ENCODE measurements at regions not wholly inside any gene's neighbourhood (a gene's known extent, or its start where the extent isn't known, plus 50 kb on each side); places are given as distances from the start of the nearest gene placed in this dataset.

- no peak for DNase-seq (ENCODE audit: extremely low read depth in 1 of 11, low read depth in 9 of 11, low spot score in 4 of 11)
These were observed 715.1 kb downstream of the CDH11 start for GRCh38 chr16:64406770-64407181.

DNA sequence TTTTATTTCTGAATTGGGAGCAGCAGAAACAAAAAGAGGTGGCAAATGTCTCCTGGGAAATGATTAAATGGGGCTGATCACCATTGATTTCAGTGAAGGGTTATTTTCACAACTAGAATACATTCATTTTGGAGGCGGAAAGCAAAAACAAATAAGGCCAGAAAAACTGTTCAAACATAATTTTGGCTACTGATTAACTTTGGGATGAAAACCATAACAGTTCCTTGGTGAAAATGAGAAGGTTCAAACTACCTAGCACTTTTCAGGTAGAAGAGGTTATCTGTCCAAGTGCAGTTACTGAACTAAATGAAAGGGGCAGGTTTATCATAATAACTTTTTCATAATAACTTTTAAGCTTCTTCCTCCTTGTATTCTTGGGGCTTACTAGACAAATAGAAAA is 718.5 kb downstream of the CDH11 start:
- DNase-seq (ENCODE audit: extremely low read depth in 1 of 11, low read depth in 9 of 11, low spot score in 4 of 11) = no peak

- DNase-seq (ENCODE audit: extremely low read depth in 1 of 11, low read depth in 9 of 11, low spot score in 4 of 11) = no peak
These were observed 723.1 kb downstream of the CDH11 start for GRCh38 chr16:64398793-64399192.

DNA sequence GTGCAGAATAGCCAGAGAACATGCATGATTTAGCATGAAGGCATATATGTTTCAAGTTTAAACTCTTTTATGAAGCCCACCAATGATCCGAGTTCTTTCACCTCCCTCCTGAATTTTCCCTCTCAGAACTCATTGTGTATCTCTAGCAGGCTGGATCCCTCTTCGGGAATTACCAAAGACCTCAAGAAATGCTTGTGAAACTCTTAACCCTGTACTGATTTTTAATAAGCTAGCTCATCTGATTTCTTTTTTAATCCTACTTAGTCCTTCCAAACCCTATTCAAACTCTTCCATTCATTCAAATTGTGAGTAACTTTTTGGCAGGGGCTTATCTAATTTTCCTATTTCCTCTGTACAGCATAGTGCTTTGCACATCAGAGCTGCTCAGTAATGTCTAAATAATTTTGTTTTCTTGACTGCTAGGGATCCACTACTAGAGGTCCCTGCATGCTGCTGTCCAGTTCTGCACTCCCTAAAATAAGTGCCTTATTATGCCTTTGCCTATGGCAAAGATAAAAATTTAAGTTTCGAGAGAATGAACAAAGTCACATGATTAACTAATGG is 723.8 kb downstream of the CDH11 start:
- no peak for DNase-seq (ENCODE audit: extremely low read depth in 1 of 11, low read depth in 9 of 11, low spot score in 4 of 11)

DNA sequence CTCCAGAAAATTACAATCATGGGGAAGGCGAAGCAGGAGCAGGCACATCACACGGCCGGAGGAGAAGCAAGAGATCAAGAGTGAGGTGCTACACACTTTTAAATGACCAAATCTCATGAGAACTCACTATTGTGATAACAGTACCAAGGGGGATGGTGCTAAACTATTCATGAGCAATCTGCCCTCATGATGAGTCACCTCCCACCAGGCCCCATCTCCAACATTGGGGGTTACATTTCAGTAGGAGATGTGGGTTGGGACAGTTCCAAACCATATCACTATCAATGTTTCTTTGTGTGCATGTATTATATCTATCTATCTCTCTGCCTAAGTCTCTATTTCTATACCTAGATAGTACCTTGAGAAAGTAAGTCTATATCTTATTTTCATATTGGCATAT is 724.8 kb downstream of the CDH11 start:
- no peak for DNase-seq (ENCODE audit: extremely low read depth in 1 of 11, low read depth in 9 of 11, low spot score in 4 of 11)

DNA sequence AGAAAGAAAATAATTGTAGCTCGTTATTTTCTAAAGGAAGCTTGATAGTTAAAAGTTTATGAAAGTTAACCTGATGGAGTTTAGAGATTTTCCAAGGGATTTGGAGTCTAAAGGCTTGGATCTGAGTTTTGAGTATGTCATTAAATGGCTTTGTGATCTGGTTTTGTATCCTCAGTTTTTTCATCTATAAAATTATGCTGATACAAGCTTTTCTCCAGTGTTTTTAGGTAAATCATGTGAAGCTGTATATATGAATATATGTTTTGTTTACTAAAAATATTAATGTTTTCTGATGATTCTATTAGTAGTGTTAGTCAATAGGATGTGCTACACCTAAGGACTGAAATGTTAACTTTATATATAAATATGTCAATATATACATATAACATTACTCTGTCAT is 727.8 kb downstream of the CDH11 start:
- no peak for DNase-seq (ENCODE audit: extremely low read depth in 1 of 11, low read depth in 9 of 11, low spot score in 4 of 11)

GRCh38 chr16:64392456-64392855 is 729.4 kb downstream of the CDH11 start:
- no peak for DNase-seq (ENCODE audit: extremely low read depth in 1 of 11, low read depth in 9 of 11, low spot score in 4 of 11)

DNA sequence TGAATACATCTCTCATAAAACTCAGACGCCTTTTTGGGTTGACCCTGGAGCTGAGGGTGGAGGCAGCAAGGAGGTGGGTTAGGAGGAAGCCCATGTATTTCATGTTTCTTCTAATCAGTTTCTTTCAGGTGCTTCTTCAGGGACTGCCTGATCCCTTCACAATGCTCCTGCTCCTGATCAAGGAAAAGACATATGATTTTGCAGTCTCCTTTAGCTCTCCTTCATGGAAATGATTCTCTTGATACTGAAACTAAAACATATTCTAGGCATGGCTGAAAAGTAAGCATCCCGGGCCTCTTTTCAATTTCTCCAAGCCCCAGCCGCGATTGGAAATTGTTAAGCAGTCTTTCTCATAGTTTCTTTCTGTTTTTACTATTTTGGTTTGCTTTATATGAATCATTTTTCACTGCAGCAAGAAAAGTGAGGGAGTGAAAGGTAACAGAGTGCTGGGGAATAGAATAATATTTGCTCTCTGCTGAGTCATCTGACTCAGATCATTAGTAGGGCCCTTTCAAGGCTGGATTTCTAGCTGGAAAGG is 730.7 kb downstream of the CDH11 start:
- DNase-seq (ENCODE audit: extremely low read depth in 1 of 11, low read depth in 9 of 11, low spot score in 4 of 11) = no peak

- DNase-seq (ENCODE audit: extremely low read depth in 1 of 11, low read depth in 9 of 11, low spot score in 4 of 11) = no peak
These were observed 731.8 kb downstream of the CDH11 start for GRCh38 chr16:64390102-64390501.

DNA sequence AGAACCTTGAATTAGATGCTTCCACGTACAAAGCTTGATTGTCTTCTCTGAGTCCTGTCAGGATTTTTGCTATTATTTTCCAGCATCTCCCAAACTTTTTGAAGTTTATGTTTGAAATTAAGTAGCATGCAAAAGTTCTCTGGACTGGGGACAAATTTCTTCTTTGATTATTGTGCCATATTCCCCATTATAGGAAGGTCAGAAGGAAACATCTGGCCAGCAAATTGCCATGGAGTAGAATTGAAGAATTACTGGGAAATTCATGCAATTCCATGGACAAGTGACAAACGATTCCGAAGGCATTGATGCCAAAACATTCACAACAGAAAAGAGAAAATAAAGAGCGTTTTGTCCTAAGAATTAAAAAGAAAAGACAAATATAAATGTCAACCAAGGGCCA is 737.2 kb downstream of the CDH11 start:
- DNase-seq (ENCODE audit: extremely low read depth in 1 of 11, low read depth in 9 of 11, low spot score in 4 of 11) = no peak

GRCh38 chr16:64381979-64382378 is 739.9 kb downstream of the CDH11 start:
- DNase-seq (ENCODE audit: extremely low read depth in 1 of 11, low read depth in 9 of 11, low spot score in 4 of 11) = no peak

- DNase-seq (ENCODE audit: extremely low read depth in 1 of 11, low read depth in 9 of 11, low spot score in 4 of 11) = no peak
These were observed 741.1 kb downstream of the CDH11 start for GRCh38 chr16:64380751-64381150.

DNA sequence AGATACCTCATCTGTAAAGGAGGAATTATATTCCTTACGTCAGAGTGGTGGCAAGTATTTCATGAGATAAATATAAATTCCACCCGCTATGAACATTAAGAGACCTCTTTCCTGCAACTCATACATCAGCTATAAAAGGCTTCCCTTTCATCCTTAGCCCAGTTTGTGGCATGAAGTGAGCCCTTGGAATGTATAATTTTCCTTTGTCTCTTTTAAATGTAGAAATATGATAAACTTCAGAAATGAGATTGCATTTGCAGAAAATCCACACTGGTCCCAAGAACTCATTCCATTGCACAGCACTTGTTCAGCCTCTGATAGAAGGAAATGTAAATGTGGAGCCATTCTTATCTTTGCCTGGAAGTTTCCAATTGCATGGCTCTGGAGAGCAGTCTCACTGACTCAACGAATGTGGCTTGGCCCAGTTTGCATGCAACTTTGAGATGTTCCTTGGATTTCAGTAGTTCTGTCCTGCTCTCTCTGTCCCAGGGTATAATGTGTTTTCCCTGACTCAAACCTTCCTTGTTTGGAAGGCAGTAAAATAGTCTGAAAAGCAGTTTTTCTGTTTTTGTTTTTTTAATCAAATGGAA is 746.4 kb downstream of the CDH11 start:
- DNase-seq (ENCODE audit: extremely low read depth in 1 of 11, low read depth in 9 of 11, low spot score in 4 of 11) = no peak

DNA sequence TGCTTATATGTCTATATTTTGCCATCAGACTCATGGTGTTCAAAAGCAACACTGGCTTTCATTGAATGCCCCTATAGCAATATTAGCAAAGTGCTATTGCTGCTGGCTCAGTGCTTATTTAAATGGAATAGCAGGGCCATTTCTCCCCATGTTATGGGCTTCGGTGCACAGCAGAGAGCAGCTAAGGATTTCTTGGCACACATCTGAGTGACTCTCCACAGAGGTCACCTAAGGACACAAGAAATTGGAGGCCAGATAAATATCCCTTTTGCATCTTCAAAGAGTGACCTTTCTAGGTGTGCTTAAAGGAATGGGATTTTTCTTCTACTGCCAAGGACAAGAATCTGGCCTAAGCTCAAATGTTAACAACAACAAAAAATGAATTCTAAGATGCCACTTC is 751.8 kb downstream of the CDH11 start:
- DNase-seq (ENCODE audit: extremely low read depth in 1 of 11, low read depth in 9 of 11, low spot score in 4 of 11) = no peak

DNA sequence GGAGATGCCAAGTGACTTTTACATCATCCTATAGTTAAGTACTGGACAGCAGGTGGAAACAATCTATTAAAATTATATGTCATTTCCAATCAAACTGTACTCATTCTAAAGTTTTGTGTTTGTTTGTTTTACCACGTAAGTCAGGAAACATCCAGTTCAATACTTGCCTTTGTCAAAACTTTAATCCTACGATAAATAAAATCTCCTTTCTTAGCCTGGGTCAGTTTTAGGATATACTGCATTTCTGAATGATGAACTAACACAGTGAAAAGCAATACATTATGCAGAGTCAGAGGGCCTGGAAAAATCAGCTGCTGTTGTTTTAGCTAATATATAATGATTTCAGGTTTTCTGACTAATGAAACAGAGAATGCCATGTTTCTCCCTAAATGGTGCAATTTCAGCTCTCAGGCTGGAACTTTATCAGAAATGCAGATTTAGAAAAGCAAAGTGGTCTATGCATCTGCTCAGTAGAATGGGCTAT is 756.4 kb downstream of the CDH11 start:
- DNase-seq (ENCODE audit: extremely low read depth in 1 of 11, low read depth in 9 of 11, low spot score in 4 of 11) = no peak

DNA sequence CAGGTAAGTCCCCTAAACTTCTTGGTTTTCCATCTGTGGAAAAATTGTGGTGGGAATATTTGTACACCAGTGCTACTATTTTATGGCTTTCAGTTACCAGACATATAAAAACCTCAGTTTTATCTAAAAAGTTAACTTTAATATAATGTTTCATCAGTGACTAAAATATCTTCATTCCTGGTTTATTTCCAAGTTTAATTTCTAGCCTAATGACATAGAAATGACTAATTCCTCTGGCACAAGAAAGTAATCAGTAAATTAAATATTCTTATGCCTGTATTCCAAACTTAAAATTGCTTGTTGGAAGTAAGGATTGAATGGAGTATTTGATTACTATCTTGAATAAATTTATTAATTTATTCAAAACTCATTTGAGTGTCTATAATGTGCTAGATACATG is 757.0 kb downstream of the CDH11 start:
- no peak for DNase-seq (ENCODE audit: extremely low read depth in 1 of 11, low read depth in 9 of 11, low spot score in 4 of 11)

DNA sequence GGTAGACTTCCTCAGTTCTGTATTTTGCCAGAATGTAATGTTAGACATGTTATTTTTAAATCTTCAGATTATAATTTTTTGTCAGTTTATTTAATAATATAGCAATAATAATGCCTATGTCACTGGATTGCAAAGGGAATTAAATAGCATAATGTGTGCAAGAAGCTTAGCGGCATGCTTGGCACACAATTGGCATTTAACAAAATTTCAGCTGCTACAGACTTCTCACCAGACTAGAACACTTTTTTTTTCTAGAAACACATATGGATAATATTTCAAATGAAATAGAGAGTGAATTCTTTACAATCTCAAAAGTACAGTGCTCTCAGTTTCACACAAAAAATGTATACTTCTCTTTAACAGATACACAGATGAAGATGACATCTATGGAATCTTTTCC is 757.4 kb downstream of the CDH11 start:
- DNase-seq (ENCODE audit: extremely low read depth in 1 of 11, low read depth in 9 of 11, low spot score in 4 of 11) = no peak

GRCh38 chr16:64364016-64364415 is 757.8 kb downstream of the CDH11 start:
- no peak for DNase-seq (ENCODE audit: extremely low read depth in 1 of 11, low read depth in 9 of 11, low spot score in 4 of 11)

DNA sequence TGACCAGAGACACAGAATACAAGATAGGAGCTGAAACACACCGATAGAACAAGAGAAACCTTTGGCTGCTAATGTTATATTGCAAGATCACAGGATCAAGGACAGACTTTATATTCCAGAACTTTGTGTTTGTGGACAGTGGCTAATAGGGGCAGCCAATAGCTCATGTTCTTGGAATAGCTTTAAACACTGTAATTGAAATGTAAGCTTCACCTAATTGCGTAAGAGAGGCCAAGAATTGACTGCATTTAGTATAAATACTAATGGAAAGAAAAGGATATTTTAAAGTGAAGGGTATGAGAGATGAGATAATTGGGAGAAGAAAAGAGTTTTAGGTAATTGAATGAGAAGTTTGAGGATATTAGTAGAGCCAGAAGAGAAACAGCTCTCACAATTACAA is 758.8 kb downstream of the CDH11 start:
- DNase-seq (ENCODE audit: extremely low read depth in 1 of 11, low read depth in 9 of 11, low spot score in 4 of 11) = no peak

- no peak for DNase-seq (ENCODE audit: extremely low read depth in 1 of 11, low read depth in 9 of 11, low spot score in 4 of 11)
These were observed 759.7 kb downstream of the CDH11 start for GRCh38 chr16:64362193-64362592.

GRCh38 chr16:64361753-64362152 is 760.1 kb downstream of the CDH11 start:
- no peak for DNase-seq (ENCODE audit: extremely low read depth in 1 of 11, low read depth in 9 of 11, low spot score in 4 of 11)
